Heart right ventricle (tissue), 16 donors: ENCODE measurements at regions not wholly inside any gene's neighbourhood (a gene's known extent, or its start where the extent isn't known, plus 50 kb on each side); places are given as distances from the start of the nearest gene placed in this dataset.
A peak's percentile ranks its signal among the peaks of the same experiment; 100 is the strongest.
"Not testable (repeated sequence)": the region's sequence is repeated elsewhere in the genome, so short reads cannot be mapped to it uniquely, and the experiment has no call there.

Experiments used
- ATAC-seq, 8 donors: fragments of 200-7000 bp; cut with Tn5 transposase; one replicate each; pipeline ENCODE4 v1.9.1; 2020; ENCODE audit warnings: mild to moderate bottlenecking in 8 of 8, moderate library complexity in 8 of 8, moderate number of reproducible peaks in 1 of 8
- DNase-seq, 2 donors: peaks; one replicate each; pipeline ENCODE4 v3.0.0-alpha.2; 2020
- H3K27ac ChIP-seq, 10 donors: fragments of 200-600 bp; sonication (generic) in 2 of 10; one replicate each; pipeline versions ENCODE4 v1.5.0 to v1.8.0; 2020 to 2022; ENCODE audit warnings: mild to moderate bottlenecking in 3 of 10
- H3K27me3 ChIP-seq, 7 donors: fragments of 200-600 bp; one replicate each; pipeline ENCODE4 v1.8.0; 2021 to 2022; ENCODE audit warnings: mild to moderate bottlenecking in 2 of 7
- H3K36me3 ChIP-seq, 9 donors: fragments of 200-600 bp; sonication (generic) in 1 of 9; one replicate each; pipeline versions ENCODE4 v1.5.0 to v1.8.0; 2020 to 2022; ENCODE audit warnings: mild to moderate bottlenecking in 2 of 9
- H3K4me1 ChIP-seq, 9 donors: fragments of 200-600 bp; sonication (generic) in 1 of 9; one replicate each; pipeline versions ENCODE4 v1.5.0 to v1.8.0; 2020 to 2022; ENCODE audit warnings: mild to moderate bottlenecking in 4 of 9
- H3K4me3 ChIP-seq, 10 donors: fragments of 200-600 bp; sonication (generic) in 2 of 10; one replicate each; pipeline versions ENCODE4 v1.5.0 to v1.8.0; 2020 to 2022; ENCODE audit warnings: mild to moderate bottlenecking in 7 of 10, moderate library complexity in 2 of 10
- H3K9me3 ChIP-seq, 11 donors: fragments of 200-600 bp in 10 of 11; sonication (generic) in 2 of 11; one replicate each; pipeline versions ENCODE4 v1.5.0 to v1.8.0; 2013 to 2022; ENCODE audit warnings: mild to moderate bottlenecking in 2 of 11, control low read depth in 1 of 11, moderate library complexity in 1 of 11
- CTCF ChIP-seq, 9 donors: fragments of 200-600 bp; sonication (generic) in 2 of 9; IDR thresholded peaks; one replicate each; pipeline versions ENCODE4 v1.5.0 to v1.8.0; 2021 to 2022; ENCODE audit warnings: antibody characterized with exemption in 9 of 9, mild to moderate bottlenecking in 5 of 9, moderate library complexity in 1 of 9
- WGBS, 2 donors: extraction: QIAGEN DNeasy Blood & Tissue Kit; methylation state at CpG; one replicate each; pipeline ENCODE4 v1.1.7; 2013; ENCODE audit warnings: inconsistent platforms in 1 of 2; 5-methylcytosine and 5-hydroxymethylcytosine counted together
- intact Hi-C, 10 donors: fragments of 100-400 bp; cut with DNase I; formaldehyde crosslinking; loops; one replicate each; pipeline versions ENCODE4 v1.11.1 to v1.14.2; 2022
- donor health status: Arrhythmogenic right ventricular cardiomyopathy.
- donor health status: ischemic (EF 13 %, LVEDD 7.1; RV severe dilation, severe dysfunction).
- donor health status: healthy with polysubstance abuse.
- donor health status: DM: no; HTN: yes; CAD: no.
- donor health status: DM: no; HTN: no; CAD: no.
- donor health status: ischemic (EF 25% LVEDD 6.9; RV normal size, moderate dysfunction).
- donor health status: ischemic (EF 25% LVEDD 5.7; RV mildly dilated, moderate dysfunction).
- donor health status: healthy.
- donor health status: DM: yes; HTN: yes; CAD: no.
- donor health status: Ischemic cardiomyopathy.
- donor health status: ischemic (EF 35%, LVEDD 5.7; RV mildly dilated, moderate dysfunction).
- donor health status: nonischemic (EF 11% LVEDD 7.7; RV severe dilation, severe dysfunction).
- donor health status: DM: yes; HTN: yes; CAD: no.
- donor health status: PGD.
- donor health status: ischemic (EF 29% LVEDD 5.4; RV normal size, mild dysfunction).
- donor health status: nonischemic (EF 23%, LVEDD 6.1; RV moderate dilation, normal function).

- 74 to 76% methylated on average over 18 of the region's 18 CpGs for WGBS, 2 donors
- H3K9me3 ChIP-seq = no peaks in the 10 kb centered on the region
- peaks cover 0 to 25% (median 16%) of the 10 kb centered on the region in 7 donors for H3K27me3 ChIP-seq
- no peak overlapping the region for H3K4me3 ChIP-seq
- no peak for TF ChIP-seq CTCF (IDR thresholded peaks at IDR 0.05)
- ATAC-seq (no peak), DNase-seq (peak in 1 of 2 donors; percentile 3)
- no peak overlapping the region for H3K27ac ChIP-seq
- no peaks in the 10 kb centered on the region for H3K4me1 ChIP-seq
- no peaks in the 10 kb centered on the region for H3K36me3 ChIP-seq
- intact Hi-C loops = no loop called here
Observed at GRCh38 chr14:105881021-105881930, 354.9 kb downstream of the TMEM121 start.

GRCh38 chr14:105882011-105882410 lies 355.6 kb downstream of the TMEM121 start:
- H3K4me1 ChIP-seq, H3K27ac ChIP-seq, H3K36me3 ChIP-seq, intact Hi-C loops, H3K4me3 ChIP-seq, H3K9me3 ChIP-seq, ATAC-seq: not testable (repeated sequence)
- 68 to 71% methylated on average over 10 of the region's 10 CpGs for WGBS, 2 donors
- peak in 1 of 2 donors; percentile 4 for DNase-seq
- H3K27me3 ChIP-seq = peaks cover 0 to 22% (median 16%) of the 10 kb centered on the region in 7 donors

- no peak for TF ChIP-seq CTCF (IDR thresholded peaks at IDR 0.05)
- WGBS, 2 donors = 69 to 70% methylated on average over 5 of the region's 5 CpGs
- DNase-seq (peak in 1 of 2 donors; percentile 1), ATAC-seq (no peak)
- Histone ChIP-seq H3K27ac (no peak overlapping the region), H3K9me3 (peaks cover 0 to 1% (median 0%) of the 10 kb centered on the region in 11 donors), H3K4me3 (no peak overlapping the region), H3K27me3 (peaks cover 0 to 21% (median 16%) of the 10 kb centered on the region in 7 donors), H3K36me3 (no peaks in the 10 kb centered on the region), H3K4me1 (no peaks in the 10 kb centered on the region)
- intact Hi-C loops = no loop called here
Observed at GRCh38 chr14:105882626-105883025, 356.2 kb downstream of the TMEM121 start.

- DNase-seq = peak; percentile 1 to 2
- no peak overlapping the region for H3K27ac ChIP-seq
- no peak overlapping the region for H3K4me3 ChIP-seq
- no peaks in the 10 kb centered on the region for H3K36me3 ChIP-seq
- ATAC-seq = no peak
- no peaks in the 10 kb centered on the region for H3K4me1 ChIP-seq
- WGBS, 2 donors = 74 to 77% methylated on average over 17 of the region's 17 CpGs
- no peak for TF ChIP-seq CTCF (IDR thresholded peaks at IDR 0.05)
- H3K9me3 ChIP-seq = peaks cover 0 to 6% (median 0%) of the 10 kb centered on the region in 11 donors
- peaks cover 0 to 19% (median 16%) of the 10 kb centered on the region in 7 donors for H3K27me3 ChIP-seq
- intact Hi-C loops = no loop called here
Observed at GRCh38 chr14:105883066-105884005, 357.0 kb downstream of the TMEM121 start.

- DNase-seq = peak in 1 of 2 donors; percentile 0
- ATAC-seq = not testable (repeated sequence)
Observed at GRCh38 chr14:105884192-105884807, 357.9 kb downstream of the TMEM121 start.

More at GRCh38 chr14:105884192-105884807, 357.9 kb downstream of the TMEM121 start:
- intact Hi-C loops, H3K36me3 ChIP-seq, H3K9me3 ChIP-seq, H3K4me3 ChIP-seq, H3K27ac ChIP-seq, H3K4me1 ChIP-seq: not testable (repeated sequence)
- WGBS, 2 donors = 74 to 76% methylated on average over 14 to 17 of the region's 17 CpGs
- H3K27me3 ChIP-seq = peaks cover 0 to 19% (median 14%) of the 10 kb centered on the region in 7 donors
